ENCODE measurements at regions not wholly inside any gene's neighbourhood (a gene's known extent, or its start where the extent isn't known, plus 50 kb on each side); places are given as distances from the start of the nearest gene placed in this dataset.

DNA sequence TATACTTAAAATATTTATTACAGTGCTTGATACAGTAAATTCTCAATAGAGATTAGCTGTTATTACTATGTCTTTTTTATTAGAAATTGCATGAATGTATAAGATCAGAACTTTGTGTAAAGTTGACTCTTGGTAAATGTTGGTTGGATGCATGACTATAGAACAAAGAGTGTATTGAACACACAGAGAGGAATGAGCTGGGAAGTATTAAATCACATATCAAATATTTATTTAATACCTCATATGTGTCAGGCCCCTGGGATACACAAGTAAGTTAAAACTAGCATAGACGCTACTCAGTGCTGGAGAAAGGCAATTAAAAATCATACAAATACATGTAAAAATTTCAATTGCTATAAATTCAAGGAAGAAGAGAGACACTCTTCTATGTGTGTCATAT is 550.7 kb upstream of the TLE4 start:
- Histone ChIP-seq H3K9me1 (replicated peaks; ENCODE audit: control insufficient read depth, extremely low read depth, insufficient read depth, low read length) (no peaks in the 10 kb centered on the region), H3K9me3 (replicated peaks; ENCODE audit: control insufficient read depth, insufficient read depth, low read length) (no peaks in the 10 kb centered on the region), H3K79me2 (ENCODE audit: control insufficient read depth, insufficient read depth, low read length) (no peaks in the 10 kb centered on the region), H3K9ac (replicated peaks; ENCODE audit: extremely low read depth, insufficient read depth, low read length) (no peak overlapping the region), H3K4me3 (replicated peaks in 1 of 3; ENCODE audit: insufficient read depth in 1 of 3, low read depth in 1 of 3, low read length in 3 of 3) (no peak overlapping the region), H3K4me2 (ENCODE audit: insufficient read depth, low read length) (no peak overlapping the region), H3K36me3 (ENCODE audit: control insufficient read depth in 2 of 2, extremely low read depth in 1 of 2, insufficient read depth in 2 of 2, low read length in 2 of 2) (no peaks in the 10 kb centered on the region), H2AFZ (ENCODE audit: low read depth, low read length) (no peak overlapping the region), H3K27ac (ENCODE audit: insufficient read depth, low read depth, low read length) (no peak overlapping the region), H4K20me1 (replicated peaks; ENCODE audit: control insufficient read depth, extremely low read depth, insufficient read depth, low read length) (no peaks in the 10 kb centered on the region), H3K4me1 (ENCODE audit: control insufficient read depth, extremely low read depth, insufficient read depth, low read length) (peaks cover 24% of the 10 kb centered on the region), H3K27me3 (ENCODE audit: control insufficient read depth in 2 of 2, insufficient read depth in 2 of 2, low read length in 2 of 2) (no peaks in the 10 kb centered on the region)
- FAIRE-seq (no peak), DNase-seq (ENCODE audit: low read depth, low spot score) (no peak)
- TF ChIP-seq JUN (IDR thresholded peaks at IDR 0.05; ENCODE audit: borderline replicate concordance, insufficient read depth, insufficient read length, low read depth) (no peak), POLR2AphosphoS5 (IDR thresholded peaks at IDR 0.05; ENCODE audit: insufficient read depth, low read depth, low read length) (no peak), MYC (IDR thresholded peaks at IDR 0.05; ENCODE audit: low read depth, low read length) (no peak), FOS (IDR thresholded peaks at IDR 0.05; ENCODE audit: borderline replicate concordance, insufficient read depth, low read length) (no peak), POLR2A (IDR thresholded peaks at IDR 0.05; ENCODE audit: low read depth, low read length) (no peak), GATA2 (IDR thresholded peaks at IDR 0.05; ENCODE audit: insufficient read depth, insufficient read length, low read depth, low read length) (no peak), EZH2 (IDR thresholded peaks at IDR 0.05; ENCODE audit: borderline replicate concordance, low read depth, low read length, severe bottlenecking) (no peak)
- TF ChIP-seq, protein P1, sequence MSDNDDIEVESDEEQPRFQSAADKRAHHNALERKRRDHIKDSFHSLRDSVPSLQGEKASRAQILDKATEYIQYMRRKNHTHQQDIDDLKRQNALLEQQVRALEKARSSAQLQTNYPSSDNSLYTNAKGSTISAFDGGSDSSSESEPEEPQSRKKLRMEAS (IDR thresholded peaks at IDR 0.05; ENCODE audit: insufficient read depth, insufficient read length), result no peak
- TF ChIP-seq, protein P2, sequence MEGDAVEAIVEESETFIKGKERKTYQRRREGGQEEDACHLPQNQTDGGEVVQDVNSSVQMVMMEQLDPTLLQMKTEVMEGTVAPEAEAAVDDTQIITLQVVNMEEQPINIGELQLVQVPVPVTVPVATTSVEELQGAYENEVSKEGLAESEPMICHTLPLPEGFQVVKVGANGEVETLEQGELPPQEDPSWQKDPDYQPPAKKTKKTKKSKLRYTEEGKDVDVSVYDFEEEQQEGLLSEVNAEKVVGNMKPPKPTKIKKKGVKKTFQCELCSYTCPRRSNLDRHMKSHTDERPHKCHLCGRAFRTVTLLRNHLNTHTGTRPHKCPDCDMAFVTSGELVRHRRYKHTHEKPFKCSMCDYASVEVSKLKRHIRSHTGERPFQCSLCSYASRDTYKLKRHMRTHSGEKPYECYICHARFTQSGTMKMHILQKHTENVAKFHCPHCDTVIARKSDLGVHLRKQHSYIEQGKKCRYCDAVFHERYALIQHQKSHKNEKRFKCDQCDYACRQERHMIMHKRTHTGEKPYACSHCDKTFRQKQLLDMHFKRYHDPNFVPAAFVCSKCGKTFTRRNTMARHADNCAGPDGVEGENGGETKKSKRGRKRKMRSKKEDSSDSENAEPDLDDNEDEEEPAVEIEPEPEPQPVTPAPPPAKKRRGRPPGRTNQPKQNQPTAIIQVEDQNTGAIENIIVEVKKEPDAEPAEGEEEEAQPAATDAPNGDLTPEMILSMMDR (IDR thresholded peaks at IDR 0.05; ENCODE audit: extremely low read depth in 1 of 2, insufficient read depth in 1 of 2, low read depth in 1 of 2, low read length in 2 of 2), result no peak
- dilution Hi-C loops (cut with MboI; ENCODE audit: extremely low pct_ligation_motif_present, low sequenced_read_pairs), result no loop called here
- intact Hi-C loops (cut with micrococcal nuclease), result no loop called here
- no TSS peak for BruUV-seq (replicated peaks)
- ChIA-PET CTCF (interaction anchor here (0.9 kb wide), 1 partner anchor 88 kb away, joined by 3 read pairs; no protein-coding TSS in a partner anchor), POLR2A (no interaction called here)
